ENCODE measurements at regions not wholly inside any gene's neighbourhood (a gene's known extent, or its start where the extent isn't known, plus 50 kb on each side); places are given as distances from the start of the nearest gene placed in this dataset.

DNA sequence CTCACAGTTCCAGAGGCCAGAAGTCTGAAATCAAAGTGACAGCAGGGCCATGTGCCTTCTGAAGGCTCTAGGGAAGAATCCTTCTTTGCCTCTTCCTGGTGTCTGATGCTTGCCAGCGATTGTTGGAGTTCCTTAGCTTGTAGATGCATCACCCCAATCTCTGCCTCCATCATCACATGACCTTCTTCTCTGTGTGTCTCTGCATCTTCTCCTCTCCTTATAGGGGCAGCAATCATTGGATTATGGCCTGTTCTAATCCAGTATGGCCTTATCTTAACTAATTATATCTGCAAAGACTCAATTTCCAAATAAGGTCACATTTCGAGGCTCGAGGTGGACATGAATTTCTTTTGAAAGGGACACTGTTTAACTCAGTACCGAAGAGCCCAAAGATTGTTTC, 71.7 kb upstream of the RAI2 start:
- H3K4me2 ChIP-seq: no peak overlapping the region
- no peak overlapping the region for H2AFZ ChIP-seq
- H3K27ac ChIP-seq: no peak overlapping the region
- no peaks in the 10 kb centered on the region for H3K4me1 ChIP-seq (ENCODE audit: insufficient read depth)
- no peak for DNase-seq (ENCODE audit: low spot score)
- H4K20me1 ChIP-seq (ENCODE audit: insufficient read depth, poor library complexity, severe bottlenecking): no peaks in the 10 kb centered on the region
- WGBS (ENCODE audit: low lambda C conversion rate, missing lambda C conversion rate): 82% methylated on average over 4 of the region's 4 CpGs
- no peaks in the 10 kb centered on the region for H3K9me3 ChIP-seq (ENCODE audit: low read depth)
- H3K36me3 ChIP-seq (replicated peaks; ENCODE audit: insufficient read depth, low read depth): no peaks in the 10 kb centered on the region
- no peaks in the 10 kb centered on the region for H3K9me2 ChIP-seq (replicated peaks; ENCODE audit: insufficient read depth)
- H3K4me3 ChIP-seq: no peak overlapping the region
- H3K79me2 ChIP-seq: no peaks in the 10 kb centered on the region
- H3K27me3 ChIP-seq: no peaks in the 10 kb centered on the region
- TF ChIP-seq EZH2 (IDR thresholded peaks at IDR 0.05; ENCODE audit: borderline replicate concordance): no peak
- TF ChIP-seq, protein P1, sequence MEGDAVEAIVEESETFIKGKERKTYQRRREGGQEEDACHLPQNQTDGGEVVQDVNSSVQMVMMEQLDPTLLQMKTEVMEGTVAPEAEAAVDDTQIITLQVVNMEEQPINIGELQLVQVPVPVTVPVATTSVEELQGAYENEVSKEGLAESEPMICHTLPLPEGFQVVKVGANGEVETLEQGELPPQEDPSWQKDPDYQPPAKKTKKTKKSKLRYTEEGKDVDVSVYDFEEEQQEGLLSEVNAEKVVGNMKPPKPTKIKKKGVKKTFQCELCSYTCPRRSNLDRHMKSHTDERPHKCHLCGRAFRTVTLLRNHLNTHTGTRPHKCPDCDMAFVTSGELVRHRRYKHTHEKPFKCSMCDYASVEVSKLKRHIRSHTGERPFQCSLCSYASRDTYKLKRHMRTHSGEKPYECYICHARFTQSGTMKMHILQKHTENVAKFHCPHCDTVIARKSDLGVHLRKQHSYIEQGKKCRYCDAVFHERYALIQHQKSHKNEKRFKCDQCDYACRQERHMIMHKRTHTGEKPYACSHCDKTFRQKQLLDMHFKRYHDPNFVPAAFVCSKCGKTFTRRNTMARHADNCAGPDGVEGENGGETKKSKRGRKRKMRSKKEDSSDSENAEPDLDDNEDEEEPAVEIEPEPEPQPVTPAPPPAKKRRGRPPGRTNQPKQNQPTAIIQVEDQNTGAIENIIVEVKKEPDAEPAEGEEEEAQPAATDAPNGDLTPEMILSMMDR (IDR thresholded peaks at IDR 0.05; ENCODE audit: poor library complexity): no peak
- TF ChIP-seq EZH2phosphoT487 (IDR thresholded peaks at IDR 0.05; ENCODE audit: low read depth, severe bottlenecking, unreplicated experiment): no peak

DNA sequence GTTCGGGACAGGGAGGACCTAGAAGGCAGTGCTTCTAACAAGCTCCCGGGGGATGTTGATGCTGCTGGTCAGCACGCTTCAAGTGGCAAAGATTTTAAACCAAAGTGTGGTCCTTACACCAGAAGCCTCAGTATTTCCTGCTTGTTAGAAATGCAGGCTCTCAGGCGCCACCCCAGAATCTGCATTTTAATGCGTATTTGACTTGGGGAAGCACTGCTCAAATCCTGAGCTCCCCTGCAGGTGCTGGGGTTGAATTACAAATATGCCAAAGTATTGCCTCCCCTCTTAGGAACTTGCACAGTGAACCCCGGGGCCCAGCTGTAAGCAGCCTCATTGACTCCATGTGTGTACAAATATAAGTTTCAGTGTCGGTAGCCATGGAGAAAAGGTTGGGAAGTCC, 70.8 kb upstream of the RAI2 start:
- Histone ChIP-seq H3K4me1 (ENCODE audit: insufficient read depth) (no peaks in the 10 kb centered on the region), H3K9me2 (replicated peaks; ENCODE audit: insufficient read depth) (no peaks in the 10 kb centered on the region), H3K27ac (no peak overlapping the region), H2AFZ (no peak overlapping the region), H3K27me3 (no peaks in the 10 kb centered on the region), H3K4me3 (no peak overlapping the region), H3K9me3 (ENCODE audit: low read depth) (no peaks in the 10 kb centered on the region), H4K20me1 (ENCODE audit: insufficient read depth, poor library complexity, severe bottlenecking) (no peaks in the 10 kb centered on the region), H3K79me2 (no peaks in the 10 kb centered on the region), H3K4me2 (no peak overlapping the region), H3K36me3 (replicated peaks; ENCODE audit: insufficient read depth, low read depth) (no peaks in the 10 kb centered on the region)
- DNase-seq (ENCODE audit: low spot score): no peak
- WGBS (ENCODE audit: low lambda C conversion rate, missing lambda C conversion rate): 81% methylated on average over 7 of the region's 7 CpGs
- TF ChIP-seq EZH2phosphoT487 (IDR thresholded peaks at IDR 0.05; ENCODE audit: low read depth, severe bottlenecking, unreplicated experiment): no peak
- no peak for TF ChIP-seq EZH2 (IDR thresholded peaks at IDR 0.05; ENCODE audit: borderline replicate concordance)
- TF ChIP-seq, protein P1 (IDR thresholded peaks at IDR 0.05; ENCODE audit: poor library complexity): no peak

DNA sequence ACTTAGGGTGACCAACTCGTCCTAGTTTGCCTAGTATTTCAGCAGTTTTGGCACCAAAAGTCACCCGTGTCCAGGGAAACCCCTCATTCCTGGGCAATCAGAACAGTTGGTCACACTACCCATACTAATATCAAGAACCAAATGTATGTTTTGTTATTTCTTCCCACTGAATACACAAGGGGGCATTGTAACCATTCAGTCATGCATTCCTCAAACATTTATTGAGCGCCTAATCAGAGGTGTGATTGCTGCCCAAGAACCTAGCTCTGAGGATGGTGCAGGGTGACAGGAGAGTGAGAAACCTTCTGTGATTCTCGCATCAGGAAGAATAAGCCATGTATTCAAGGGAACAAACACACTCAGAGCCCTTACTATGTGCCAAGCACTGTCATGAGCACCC, 69.8 kb upstream of the RAI2 start:
- Histone ChIP-seq H3K27ac (no peak overlapping the region), H3K79me2 (no peaks in the 10 kb centered on the region), H4K20me1 (ENCODE audit: insufficient read depth, poor library complexity, severe bottlenecking) (no peaks in the 10 kb centered on the region), H3K4me1 (ENCODE audit: insufficient read depth) (no peaks in the 10 kb centered on the region), H3K9me3 (ENCODE audit: low read depth) (no peaks in the 10 kb centered on the region), H2AFZ (no peak overlapping the region), H3K4me3 (no peak overlapping the region), H3K9me2 (replicated peaks; ENCODE audit: insufficient read depth) (no peaks in the 10 kb centered on the region), H3K27me3 (no peaks in the 10 kb centered on the region), H3K4me2 (no peak overlapping the region), H3K36me3 (replicated peaks; ENCODE audit: insufficient read depth, low read depth) (no peaks in the 10 kb centered on the region)
- TF ChIP-seq EZH2 (IDR thresholded peaks at IDR 0.05; ENCODE audit: borderline replicate concordance) (no peak), EZH2phosphoT487 (IDR thresholded peaks at IDR 0.05; ENCODE audit: low read depth, severe bottlenecking, unreplicated experiment) (no peak)
- TF ChIP-seq, protein P1 (IDR thresholded peaks at IDR 0.05; ENCODE audit: poor library complexity): no peak
- WGBS (ENCODE audit: low lambda C conversion rate, missing lambda C conversion rate): 65% methylated on average over 4 of the region's 4 CpGs
- DNase-seq (ENCODE audit: low spot score): no peak

DNA sequence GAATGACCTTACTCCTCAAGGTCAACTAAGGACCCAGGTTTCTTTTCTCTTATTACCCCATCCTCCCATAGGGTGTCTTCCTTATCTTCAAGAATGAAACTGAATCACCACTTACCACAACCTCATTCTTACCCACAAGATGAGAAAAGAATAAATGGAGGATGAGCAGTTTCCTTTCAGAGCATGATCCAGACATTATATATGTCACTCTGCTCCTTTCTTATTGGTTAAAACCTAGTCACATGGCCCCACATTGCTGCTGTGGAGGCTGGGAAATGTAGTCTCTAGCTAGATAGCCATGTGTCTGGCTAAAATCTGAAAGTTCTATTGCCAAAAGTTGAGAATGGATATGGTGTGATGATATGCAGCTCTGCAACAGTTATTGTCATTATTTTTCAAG, 62.4 kb upstream of the RAI2 start:
- Histone ChIP-seq H3K36me3 (replicated peaks; ENCODE audit: insufficient read depth, low read depth) (no peaks in the 10 kb centered on the region), H4K20me1 (ENCODE audit: insufficient read depth, poor library complexity, severe bottlenecking) (no peaks in the 10 kb centered on the region), H3K9me3 (ENCODE audit: low read depth) (no peaks in the 10 kb centered on the region), H3K4me3 (no peak overlapping the region), H3K27ac (no peak overlapping the region), H3K9me2 (replicated peaks; ENCODE audit: insufficient read depth) (no peaks in the 10 kb centered on the region), H3K4me1 (ENCODE audit: insufficient read depth) (peaks cover 4% of the 10 kb centered on the region), H2AFZ (no peak overlapping the region), H3K4me2 (no peak overlapping the region), H3K79me2 (no peaks in the 10 kb centered on the region), H3K27me3 (no peaks in the 10 kb centered on the region)
- TF ChIP-seq EZH2phosphoT487 (IDR thresholded peaks at IDR 0.05; ENCODE audit: low read depth, severe bottlenecking, unreplicated experiment): no peak
- TF ChIP-seq, protein P1 (IDR thresholded peaks at IDR 0.05; ENCODE audit: poor library complexity): no peak
- no peak for DNase-seq (ENCODE audit: low spot score)

Measured in hepatocyte (in vitro differentiated cells).